HG03378 (cell line): ENCODE measurements at regions not wholly inside any gene's neighbourhood (a gene's known extent, or its start where the extent isn't known, plus 50 kb on each side); places are given as distances from the start of the nearest gene placed in this dataset.
"Not testable (repeated sequence)": the region's sequence is repeated elsewhere in the genome, so short reads cannot be mapped to it uniquely, and the experiment has no call there.

Source experiments
- ATAC-seq: cut with Tn5 transposase; IDR thresholded peaks from one replicate; pipeline ENCODE4 v1.9.1; 2021; ENCODE audit warnings: mild to moderate bottlenecking, moderate library complexity; ENCODE audit not compliant: unreplicated experiment

DNA sequence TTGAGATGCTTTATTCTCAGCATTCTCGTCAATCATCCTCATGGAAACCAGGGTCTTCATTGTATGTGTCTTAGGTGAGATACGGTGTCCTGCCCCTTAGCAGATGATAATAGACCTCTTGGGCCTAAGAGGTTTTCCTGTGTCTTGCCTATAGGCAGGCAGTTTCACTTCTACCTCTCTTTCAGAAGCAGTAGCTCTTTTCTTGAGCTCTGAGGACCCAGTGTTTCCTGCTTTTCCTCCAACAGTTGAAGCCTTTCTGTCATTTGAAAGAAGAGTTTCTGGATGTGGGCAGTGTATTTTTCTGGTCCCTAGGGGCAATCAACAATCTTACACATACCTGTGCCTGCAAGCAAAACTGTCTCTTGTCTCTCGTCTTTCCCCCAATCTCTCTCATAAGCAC is 1550.3 kb upstream of the LRRTM3 start:
- no peak for ATAC-seq

- ATAC-seq = no peak
These were observed 1548.1 kb upstream of the LRRTM3 start for GRCh38 chr10:65377687-65378086.

DNA sequence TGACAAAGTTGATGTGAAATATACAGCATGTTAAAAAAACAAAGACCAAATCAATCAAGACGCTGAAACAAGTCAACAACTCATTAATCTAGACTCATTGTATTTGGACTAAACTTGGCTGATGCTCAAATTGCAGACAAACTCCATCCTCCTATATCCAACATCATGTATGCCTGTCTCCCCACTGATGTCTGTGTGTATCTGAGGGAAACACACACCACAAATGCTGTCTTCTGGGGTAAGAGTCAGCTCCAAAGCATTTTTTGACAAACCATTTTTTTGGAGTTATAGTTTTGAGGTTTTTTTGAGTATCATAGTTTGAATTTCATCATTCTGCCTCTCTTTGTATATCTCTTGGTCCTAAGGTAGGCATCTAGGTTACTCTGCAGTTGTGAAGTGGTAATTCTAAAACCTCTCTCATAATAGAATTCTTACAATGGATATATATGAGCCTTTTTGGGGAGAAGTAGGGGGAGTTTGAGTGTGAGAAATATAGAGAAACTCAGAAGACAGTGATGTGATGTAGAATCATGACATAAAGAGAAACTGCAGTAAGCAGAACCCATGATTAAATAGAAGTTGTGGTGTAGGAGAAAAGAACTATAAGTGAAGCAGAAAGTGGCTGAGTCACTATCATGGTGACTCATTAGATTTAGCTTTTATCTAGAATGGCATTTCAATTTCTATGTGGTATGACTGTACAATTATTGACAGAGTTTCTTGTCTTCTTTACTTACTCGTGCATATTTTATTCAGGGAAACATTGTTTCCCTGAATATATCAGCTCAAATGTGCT is 1531.1 kb upstream of the LRRTM3 start:
- ATAC-seq = no peak

- no peak for ATAC-seq
These were observed 1530.2 kb upstream of the LRRTM3 start for GRCh38 chr10:65395631-65396030.

DNA sequence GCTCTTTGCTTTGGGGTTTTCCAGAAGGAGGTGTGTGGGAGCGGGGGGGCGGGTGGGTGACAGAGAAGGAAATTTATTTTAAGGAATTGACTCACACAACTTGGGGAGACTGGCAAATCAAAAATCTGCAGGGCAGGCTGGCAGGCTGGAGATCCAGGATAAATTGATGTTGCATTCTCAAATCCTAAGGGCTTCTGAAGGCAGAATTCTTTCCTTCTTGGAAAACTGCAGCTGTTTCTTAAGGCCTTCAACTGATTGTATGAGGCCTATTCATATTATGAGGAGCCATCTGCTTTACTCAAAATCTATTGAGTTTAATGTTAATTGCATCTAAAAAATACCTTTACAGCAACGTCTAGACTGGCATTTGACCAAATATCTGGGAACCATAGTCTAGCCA is 1528.8 kb upstream of the LRRTM3 start:
- no peak for ATAC-seq

DNA sequence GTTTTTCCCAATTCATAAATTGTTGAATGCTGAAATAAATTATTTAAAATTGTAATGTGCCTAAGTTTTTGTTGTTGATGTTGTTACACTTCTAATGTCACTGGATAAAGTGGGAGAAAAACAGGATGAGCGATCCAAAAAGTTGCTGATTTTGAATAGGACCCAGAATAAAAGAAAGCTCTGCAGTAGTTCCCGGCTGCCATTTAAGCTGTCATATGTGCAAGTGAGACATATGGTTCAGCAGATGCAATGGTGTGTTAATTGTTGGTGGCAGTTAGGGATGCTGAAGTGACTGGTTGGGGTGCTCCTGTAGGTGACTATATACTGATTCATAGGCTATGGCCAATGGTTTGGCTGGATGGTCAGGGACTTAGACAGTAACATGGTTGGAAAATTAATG is 1517.4 kb upstream of the LRRTM3 start:
- ATAC-seq = no peak

- ATAC-seq = no peak
These were observed 1512.8 kb upstream of the LRRTM3 start for GRCh38 chr10:65413001-65413400.

DNA sequence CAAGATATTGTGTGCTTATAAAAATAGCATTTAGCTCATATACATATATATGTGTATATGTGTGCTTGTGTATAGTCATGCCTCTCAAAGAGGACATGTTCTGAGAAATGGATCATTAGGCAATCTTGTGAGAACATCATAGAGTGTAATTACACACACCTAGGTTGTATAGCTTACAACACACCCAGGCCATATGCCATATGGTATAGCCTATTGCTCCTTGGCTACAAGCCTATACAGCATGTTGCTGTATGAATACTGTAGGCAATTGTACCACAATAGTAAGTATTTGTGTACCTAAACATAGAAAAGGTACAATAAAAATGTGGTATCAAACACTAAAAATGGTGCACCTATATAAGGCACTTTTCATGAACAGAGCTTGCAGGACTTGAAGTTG is 1510.5 kb upstream of the LRRTM3 start:
- ATAC-seq = no peak

GRCh38 chr10:65416094-65416493 is 1509.7 kb upstream of the LRRTM3 start:
- no peak for ATAC-seq

- ATAC-seq = no peak
These were observed 1506.2 kb upstream of the LRRTM3 start for GRCh38 chr10:65419629-65420028.

- ATAC-seq = no peak
These were observed 1502.8 kb upstream of the LRRTM3 start for GRCh38 chr10:65423043-65423442.

DNA sequence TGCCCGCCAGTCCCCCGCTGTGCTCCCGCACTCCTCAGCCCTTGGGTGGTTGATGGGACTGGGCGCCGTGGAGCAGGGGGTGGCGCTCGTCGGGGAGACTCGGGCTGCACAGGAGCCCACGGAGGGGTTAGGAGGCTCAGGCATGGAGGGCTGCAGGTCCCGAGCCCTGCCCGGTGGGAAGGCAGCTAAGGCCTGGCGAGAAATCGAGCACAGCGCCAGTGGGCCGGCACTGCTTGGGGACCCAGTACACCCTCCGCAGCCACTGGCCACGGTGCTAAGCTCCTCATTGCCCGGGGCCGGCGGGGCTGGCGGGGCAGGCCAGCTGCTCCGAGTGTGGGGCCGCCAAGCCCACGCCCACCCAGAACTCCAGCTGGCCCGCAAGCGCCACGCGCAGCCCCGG is 1496.5 kb upstream of the LRRTM3 start:
- ATAC-seq = not testable (repeated sequence)

GRCh38 chr10:65430979-65431378 is 1494.9 kb upstream of the LRRTM3 start:
- peak; percentile 66 for ATAC-seq

- ATAC-seq = no peak
These were observed 1454.8 kb upstream of the LRRTM3 start for GRCh38 chr10:65470986-65471385.

GRCh38 chr10:65482848-65483247 is 1443.0 kb upstream of the LRRTM3 start:
- ATAC-seq = no peak

GRCh38 chr10:65491799-65492198 is 1434.0 kb upstream of the LRRTM3 start:
- ATAC-seq = no peak

DNA sequence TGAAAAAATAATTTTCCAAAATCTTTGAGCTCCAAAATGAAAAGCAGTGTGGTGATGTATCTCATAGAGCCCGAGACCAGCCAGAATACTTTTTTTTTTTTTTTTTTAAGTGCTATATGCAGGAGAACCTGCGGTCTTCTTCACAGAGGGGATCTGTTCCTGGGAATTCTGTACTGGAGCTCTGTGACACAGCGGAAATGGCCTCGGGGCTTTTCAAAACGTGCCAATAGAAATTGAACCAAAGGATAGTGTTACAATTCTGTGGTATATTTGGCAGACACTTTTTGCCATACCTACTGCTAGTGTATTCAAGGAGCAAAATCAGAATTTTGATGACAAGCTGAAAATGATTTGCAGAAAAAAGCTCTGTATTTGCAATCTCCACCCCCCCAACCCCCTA is 1429.3 kb upstream of the LRRTM3 start:
- no peak for ATAC-seq

DNA sequence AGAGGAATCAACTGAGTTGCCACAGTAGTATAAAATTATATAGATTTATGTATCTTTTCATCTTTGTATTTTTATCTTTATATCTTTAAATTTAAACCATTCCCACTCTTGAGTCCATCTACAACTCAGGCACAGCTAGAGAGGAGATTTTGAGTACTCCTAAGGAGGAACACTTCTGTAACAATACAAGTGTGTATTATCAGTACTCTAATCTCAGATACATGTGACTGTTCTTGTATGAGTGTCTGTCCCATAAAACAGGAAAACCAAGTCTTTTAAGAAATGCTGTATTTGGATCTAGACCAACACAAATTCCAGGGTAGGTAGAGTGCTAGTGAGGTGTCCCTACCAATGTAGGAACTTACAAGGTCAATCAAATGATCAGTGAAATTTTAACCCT is 1428.0 kb upstream of the LRRTM3 start:
- ATAC-seq = no peak

DNA sequence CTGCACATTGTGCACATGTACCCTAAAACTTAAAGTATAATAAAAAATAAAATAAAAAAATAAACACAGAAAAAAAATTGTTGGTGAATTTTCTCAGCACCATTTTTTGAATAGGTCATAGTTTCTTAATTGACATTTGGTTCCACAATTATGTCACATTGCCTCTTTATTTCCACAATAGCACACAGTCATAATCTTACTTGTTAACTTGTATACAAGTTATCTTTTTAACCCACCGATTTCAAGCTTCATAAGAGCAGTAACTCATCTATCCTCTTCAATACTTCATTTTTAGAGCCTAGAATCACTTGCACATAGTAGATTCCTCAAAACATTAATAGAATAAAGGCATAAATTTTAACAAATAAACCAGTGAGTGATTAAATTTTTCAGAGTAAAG is 1425.1 kb upstream of the LRRTM3 start:
- no peak for ATAC-seq

DNA sequence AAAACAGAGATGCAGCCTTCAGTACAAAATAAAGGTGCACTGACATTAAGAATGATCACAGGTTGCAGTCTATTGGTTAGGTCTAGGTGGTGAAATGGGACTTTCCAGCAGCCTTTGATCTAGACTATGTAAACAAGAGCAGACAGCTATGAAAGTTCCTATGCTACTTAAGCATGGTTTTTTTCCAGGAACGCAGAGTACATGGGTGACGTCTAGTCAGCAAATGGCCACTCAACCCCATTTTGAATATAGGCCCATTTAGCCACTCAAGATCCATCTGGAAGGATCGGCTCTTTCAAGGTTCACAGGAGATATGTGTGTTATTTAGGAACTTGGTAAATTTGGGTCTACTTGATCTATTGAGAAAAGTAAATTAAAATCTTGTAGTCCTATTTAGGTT is 1424.6 kb upstream of the LRRTM3 start:
- ATAC-seq = peak; percentile 87

DNA sequence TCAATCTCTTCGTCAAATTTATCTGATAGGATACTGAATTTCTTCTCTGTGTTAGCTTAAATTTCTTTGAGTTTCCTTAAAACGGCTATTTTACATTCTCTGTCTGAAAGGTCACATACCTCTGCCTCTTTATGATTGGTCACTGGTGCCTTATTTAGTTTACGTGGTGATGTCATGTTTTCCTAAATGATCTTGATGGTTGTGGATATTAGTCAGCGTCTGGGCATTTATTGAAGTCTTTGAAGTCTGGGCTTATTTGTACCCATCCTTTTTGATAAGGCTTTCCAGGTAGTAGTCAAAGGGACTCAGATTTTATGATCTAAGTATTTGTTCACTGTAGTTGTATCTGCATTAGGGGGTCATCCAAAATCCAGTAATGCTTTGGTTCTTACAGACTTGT is 1407.5 kb upstream of the LRRTM3 start:
- ATAC-seq = no peak

DNA sequence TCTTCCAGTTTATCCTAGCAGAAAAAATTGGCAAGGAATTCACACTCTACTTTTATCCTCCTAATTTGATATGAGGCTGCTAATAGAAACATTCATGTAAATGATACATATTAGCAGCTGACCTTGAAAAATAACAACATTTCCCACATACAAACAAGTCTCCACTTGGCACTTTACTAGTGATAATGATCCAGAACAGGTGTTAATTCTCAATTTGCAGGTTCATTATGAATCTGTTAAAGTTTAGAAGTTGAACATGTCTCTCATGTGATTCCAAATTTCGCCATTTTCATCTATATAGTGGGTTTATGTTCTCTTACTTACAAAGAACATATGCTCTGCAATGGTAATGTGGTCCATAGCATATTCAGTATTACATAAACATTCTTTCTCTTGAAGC is 1396.8 kb upstream of the LRRTM3 start:
- ATAC-seq = no peak

GRCh38 chr10:65531545-65531944 is 1394.3 kb upstream of the LRRTM3 start:
- no peak for ATAC-seq
